ENCODE measurements at regions not wholly inside any gene's neighbourhood (a gene's known extent, or its start where the extent isn't known, plus 50 kb on each side); places are given as distances from the start of the nearest gene placed in this dataset.

DNA sequence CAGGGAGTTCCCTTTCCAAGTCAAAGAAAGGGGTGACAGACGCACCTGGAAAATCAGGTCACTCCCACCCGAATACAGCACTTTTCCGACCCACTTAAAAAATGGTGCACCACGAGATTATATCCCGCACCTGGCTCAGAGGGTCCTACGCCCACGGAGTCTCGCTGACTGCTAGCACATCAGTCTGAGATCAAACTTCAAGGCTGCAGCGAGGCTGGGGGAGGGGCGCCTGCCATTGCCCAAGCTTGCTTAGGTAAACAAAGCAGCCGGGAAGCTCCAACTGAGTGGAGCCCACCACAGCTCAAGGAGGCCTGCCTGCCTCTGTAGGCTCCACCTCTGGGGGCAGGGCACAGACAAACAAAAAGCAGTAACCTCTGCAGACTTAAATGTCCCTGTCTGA is 277.8 kb upstream of the ARHGAP42 start:
- DNase-seq (ENCODE audit: low read depth, low spot score), result peak; percentile 34

DNA sequence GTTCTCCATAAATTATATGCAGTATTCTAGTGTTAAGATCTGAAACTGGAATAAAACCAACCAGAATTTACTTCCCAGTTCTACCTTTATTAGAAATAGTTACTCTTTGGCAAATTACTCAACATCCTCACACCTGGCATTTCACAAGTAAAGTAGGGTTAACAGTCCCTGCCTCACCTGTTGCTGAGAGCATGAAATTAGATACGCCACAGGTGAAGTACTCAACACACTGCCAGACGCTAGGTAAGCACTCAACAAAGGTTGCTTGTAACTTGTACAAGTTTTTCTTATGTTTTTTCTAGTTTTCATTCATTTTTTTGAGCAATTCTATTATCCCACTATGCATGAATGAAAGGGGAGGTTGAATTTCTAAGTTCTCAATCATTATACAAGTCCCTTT is 267.6 kb upstream of the ARHGAP42 start:
- DNase-seq (ENCODE audit: low read depth, low spot score), result no peak

DNA sequence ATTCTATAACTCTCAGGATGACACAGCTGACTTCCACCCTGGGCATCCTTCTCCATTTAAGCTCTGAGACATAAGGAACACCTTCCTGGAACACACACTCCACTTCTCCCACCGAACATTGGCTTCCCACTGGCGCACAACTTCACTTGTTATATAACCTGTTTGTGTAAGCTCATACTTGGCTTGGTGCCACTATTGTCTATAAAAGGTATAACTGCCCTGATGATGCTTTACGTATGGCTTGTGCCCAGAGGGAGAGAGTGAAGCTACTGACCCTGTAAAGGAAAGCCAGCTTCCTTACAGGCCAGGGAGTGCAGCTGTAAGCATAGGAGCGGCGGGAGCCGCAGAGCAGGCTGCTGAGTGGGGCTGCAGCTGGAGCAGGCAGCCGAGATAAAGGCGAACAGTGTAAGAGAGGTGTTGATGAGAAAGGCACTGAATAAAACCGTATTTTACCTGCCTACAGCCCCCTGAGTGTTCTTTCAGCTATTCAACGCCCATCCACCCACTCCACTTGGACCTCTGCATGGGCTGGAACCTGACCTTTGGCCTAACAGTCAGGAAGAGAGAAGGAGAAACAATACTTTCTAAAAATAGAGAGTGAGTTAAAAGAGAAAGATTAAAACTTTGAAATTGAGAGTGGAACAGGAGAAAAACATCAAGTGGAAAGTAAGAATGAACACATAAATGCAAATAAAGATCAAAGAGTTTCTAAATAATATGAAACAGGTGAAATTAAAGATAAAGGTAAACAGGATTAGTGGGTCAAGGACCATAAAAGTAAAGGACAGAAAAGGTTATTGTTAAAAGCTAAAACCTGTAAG is 252.1 kb upstream of the ARHGAP42 start:
- no peak for DNase-seq (ENCODE audit: low read depth, low spot score)

GRCh38 chr11:100438376-100438775 is 248.7 kb upstream of the ARHGAP42 start:
- DNase-seq (ENCODE audit: low read depth, low spot score), result no peak

GRCh38 chr11:100441086-100441485 is 246.0 kb upstream of the ARHGAP42 start:
- DNase-seq (ENCODE audit: low read depth, low spot score), result no peak

- DNase-seq (ENCODE audit: low read depth, low spot score), result no peak
Observed at GRCh38 chr11:100442017-100442416, 245.1 kb upstream of the ARHGAP42 start.

GRCh38 chr11:100445231-100445735 is 241.8 kb upstream of the ARHGAP42 start:
- DNase-seq (ENCODE audit: low read depth, low spot score), result no peak

GRCh38 chr11:100451801-100452460 is 235.2 kb upstream of the ARHGAP42 start:
- peak; percentile 45 for DNase-seq (ENCODE audit: low read depth, low spot score)

GRCh38 chr11:100459811-100460210 is 227.3 kb upstream of the ARHGAP42 start:
- no peak for DNase-seq (ENCODE audit: low read depth, low spot score)

GRCh38 chr11:100460426-100460825 is 226.7 kb upstream of the ARHGAP42 start:
- DNase-seq (ENCODE audit: low read depth, low spot score), result no peak

- no peak for DNase-seq (ENCODE audit: low read depth, low spot score)
Observed at GRCh38 chr11:100467821-100468508, 219.1 kb upstream of the ARHGAP42 start.

- no peak for DNase-seq (ENCODE audit: low read depth, low spot score)
Observed at GRCh38 chr11:100469835-100470234, 217.3 kb upstream of the ARHGAP42 start.

DNA sequence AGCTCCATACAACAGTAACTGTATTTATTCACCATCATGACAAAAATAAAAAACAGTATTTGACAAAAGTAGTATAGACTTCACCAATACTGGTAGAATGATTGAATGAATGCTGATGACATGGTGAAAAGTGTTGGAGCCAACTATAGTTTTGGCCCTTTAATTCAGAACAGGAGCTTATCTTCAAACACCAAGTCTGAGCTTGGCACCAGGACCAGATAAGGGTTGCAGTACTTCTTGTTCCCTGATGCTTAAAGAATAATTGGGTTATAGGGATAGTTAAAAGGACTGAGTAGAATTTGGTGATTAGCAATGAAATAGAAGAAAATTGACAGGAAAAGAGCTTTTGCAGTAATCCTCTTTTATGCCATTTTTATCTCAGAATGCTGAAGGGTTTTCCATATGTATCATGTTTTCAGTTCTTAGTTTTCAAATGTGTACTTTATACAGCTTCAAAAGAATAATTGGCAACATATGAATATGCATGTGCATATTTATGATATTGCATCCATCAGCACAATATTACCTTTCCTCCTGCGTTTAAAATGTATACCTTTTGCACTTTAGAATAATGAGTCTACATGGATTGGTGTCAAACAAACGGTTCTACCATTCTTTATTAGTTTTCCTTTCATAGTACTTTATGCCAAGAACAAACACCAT is 214.2 kb upstream of the ARHGAP42 start:
- no peak for DNase-seq (ENCODE audit: low read depth, low spot score)

GRCh38 chr11:100473390-100473740 is 213.7 kb upstream of the ARHGAP42 start:
- no peak for DNase-seq (ENCODE audit: low read depth, low spot score)

DNA sequence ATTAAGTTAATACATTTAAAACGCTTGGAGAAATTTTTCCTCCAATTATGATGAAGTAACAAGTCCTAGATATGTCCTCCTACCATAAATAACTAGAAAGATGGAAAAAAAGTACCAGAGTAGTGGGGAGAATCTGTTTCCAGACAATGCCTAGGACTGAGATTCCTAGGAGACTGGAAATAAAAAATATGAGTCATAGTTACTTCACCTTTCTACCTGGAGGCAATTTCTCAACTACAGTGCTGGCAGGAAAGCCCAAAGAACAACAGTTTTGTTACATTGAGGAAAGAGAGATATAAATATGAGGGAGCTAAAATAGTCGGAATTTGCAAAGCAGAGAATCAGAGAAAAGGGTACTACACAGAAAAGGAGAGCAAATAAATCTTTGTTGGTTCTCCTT is 202.1 kb upstream of the ARHGAP42 start:
- DNase-seq (ENCODE audit: low read depth, low spot score), result no peak

GRCh38 chr11:100498780-100499179 is 188.3 kb upstream of the ARHGAP42 start:
- no peak for DNase-seq (ENCODE audit: low read depth, low spot score)

- DNase-seq (ENCODE audit: low read depth, low spot score), result no peak
Observed at GRCh38 chr11:100501450-100501849, 185.6 kb upstream of the ARHGAP42 start.

GRCh38 chr11:100512475-100512874 is 174.6 kb upstream of the ARHGAP42 start:
- DNase-seq (ENCODE audit: low read depth, low spot score), result no peak

DNA sequence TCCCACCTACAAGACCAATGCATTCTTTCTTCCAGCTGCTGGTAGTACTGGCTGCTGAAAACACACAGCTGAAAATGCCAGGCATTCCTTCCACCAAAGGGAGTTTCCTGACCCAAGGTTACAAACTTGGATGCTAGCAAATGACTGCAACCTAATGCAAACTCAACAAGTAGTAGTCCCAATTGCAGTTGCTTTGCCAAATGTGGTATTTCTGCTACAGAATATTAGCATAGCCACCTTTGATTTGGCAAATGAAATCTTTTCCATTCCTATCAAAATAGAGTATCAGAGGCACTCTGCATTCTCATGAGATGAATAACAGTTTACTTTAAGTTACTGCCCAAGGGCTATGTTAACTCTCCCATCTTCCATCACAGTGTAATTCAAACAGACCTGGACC is 172.0 kb upstream of the ARHGAP42 start:
- peak; percentile 23 for DNase-seq (ENCODE audit: low read depth, low spot score)

DNA sequence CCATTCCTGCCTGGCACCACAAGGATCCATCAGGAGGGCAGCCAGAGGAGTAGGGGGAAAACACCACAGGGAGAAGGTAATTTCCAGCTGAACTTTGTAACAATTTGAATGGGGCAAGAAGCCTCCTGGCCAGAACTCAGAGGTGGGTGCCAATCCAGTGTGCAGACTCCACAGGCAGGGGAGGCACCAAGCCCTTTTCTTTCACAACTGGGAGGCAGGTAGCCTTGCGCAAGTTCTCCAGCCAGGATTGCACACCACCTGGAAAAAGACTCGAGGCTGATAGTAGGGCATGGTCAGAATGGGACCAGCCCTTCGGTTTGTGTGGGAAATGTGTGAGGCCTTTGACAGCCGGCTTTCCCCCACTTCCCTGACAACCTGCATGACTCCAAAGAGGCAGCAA is 161.9 kb upstream of the ARHGAP42 start:
- no peak for DNase-seq (ENCODE audit: low read depth, low spot score)

DNA sequence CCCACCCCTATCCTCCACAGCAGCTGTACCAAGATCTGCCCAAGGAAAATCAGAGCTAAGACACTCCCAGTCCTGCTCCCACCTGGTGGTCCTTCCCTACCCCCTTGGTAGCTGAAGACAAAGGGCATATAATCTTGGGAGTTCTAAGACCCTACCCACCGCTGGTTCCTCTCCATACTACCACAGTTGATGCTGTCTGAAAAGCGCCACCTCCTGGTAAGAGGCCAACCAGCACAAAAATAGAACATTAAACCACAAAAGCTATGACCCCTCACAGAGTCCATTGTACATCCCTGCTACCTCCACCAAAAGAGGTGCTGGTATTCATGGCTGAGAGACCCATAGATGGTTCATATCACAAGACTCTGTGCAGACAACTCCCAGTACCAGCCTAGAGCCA is 161.5 kb upstream of the ARHGAP42 start:
- DNase-seq (ENCODE audit: low read depth, low spot score), result peak; percentile 67

DNA sequence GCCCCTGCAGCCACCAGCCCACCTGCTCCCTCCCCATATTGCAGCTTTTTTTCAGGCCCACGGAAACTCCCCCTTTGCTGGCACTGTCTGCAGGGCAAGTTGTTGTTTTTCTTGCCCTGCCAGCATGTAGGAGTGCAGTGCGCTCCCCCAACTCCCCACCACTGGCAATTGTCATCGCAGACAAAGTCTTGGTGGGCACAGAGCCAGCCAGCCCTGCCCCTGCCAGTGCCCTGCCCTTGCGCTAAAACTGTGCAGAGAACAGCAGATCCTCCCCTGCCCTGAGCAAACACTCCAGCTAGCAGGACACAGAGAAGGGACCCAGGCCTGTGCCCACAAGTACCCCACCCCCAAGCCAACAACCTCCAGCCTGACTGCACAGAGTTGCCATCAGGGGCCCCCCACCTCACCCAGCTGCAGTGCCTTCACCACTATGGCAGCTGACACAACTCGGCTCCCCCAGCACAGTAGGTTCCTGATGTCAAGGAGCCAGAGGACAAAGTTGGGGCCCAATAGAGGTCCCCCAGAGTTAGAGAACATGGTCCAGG is 158.1 kb upstream of the ARHGAP42 start:
- no peak for DNase-seq (ENCODE audit: low read depth, low spot score)

All from ELF-1 (cell line).